HS-5 (cell line): ENCODE measurements at regions not wholly inside any gene's neighbourhood (a gene's known extent, or its start where the extent isn't known, plus 50 kb on each side); places are given as distances from the start of the nearest gene placed in this dataset.
"Not testable (repeated sequence)": the region's sequence is repeated elsewhere in the genome, so short reads cannot be mapped to it uniquely, and the experiment has no call there.

Source experiments
- DNase-seq: peaks from one replicate; pipeline ENCODE4 v3.0.0-alpha.2; 2012; ENCODE audit warnings: low read depth

- DNase-seq: no peak
Measured at GRCh38 chr3:82761858-82762257, 1000.4 kb upstream of the GBE1 start.

- DNase-seq: no peak
Measured at GRCh38 chr3:82745544-82745943, 984.1 kb upstream of the GBE1 start.

GRCh38 chr3:82743196-82743595 lies 981.8 kb upstream of the GBE1 start:
- no peak for DNase-seq

GRCh38 chr3:82741346-82741745 lies 979.9 kb upstream of the GBE1 start:
- DNase-seq: no peak

- DNase-seq: no peak
Measured at GRCh38 chr3:82739390-82739789, 977.9 kb upstream of the GBE1 start.

GRCh38 chr3:82736696-82737277 lies 975.3 kb upstream of the GBE1 start:
- DNase-seq: no peak

GRCh38 chr3:82715091-82715856 lies 953.8 kb upstream of the GBE1 start:
- no peak for DNase-seq

GRCh38 chr3:82707035-82707434 lies 945.6 kb upstream of the GBE1 start:
- DNase-seq: no peak

- DNase-seq: peak; percentile 15
Measured at GRCh38 chr3:82685761-82686160, 924.3 kb upstream of the GBE1 start.

GRCh38 chr3:82676356-82677026 lies 915.0 kb upstream of the GBE1 start:
- DNase-seq: peak; percentile 34

- no peak for DNase-seq
Measured at GRCh38 chr3:82672966-82673365, 911.5 kb upstream of the GBE1 start.

- no peak for DNase-seq
Measured at GRCh38 chr3:82671466-82671865, 910.0 kb upstream of the GBE1 start.

- no peak for DNase-seq
Measured at GRCh38 chr3:82654708-82655107, 893.3 kb upstream of the GBE1 start.

- no peak for DNase-seq
Measured at GRCh38 chr3:82643948-82644347, 882.5 kb upstream of the GBE1 start.

GRCh38 chr3:82641701-82642100 lies 880.3 kb upstream of the GBE1 start:
- DNase-seq: peak; percentile 50

- no peak for DNase-seq
Measured at GRCh38 chr3:82640254-82640653, 878.8 kb upstream of the GBE1 start.

GRCh38 chr3:82637574-82637973 lies 876.1 kb upstream of the GBE1 start:
- no peak for DNase-seq

GRCh38 chr3:82636177-82636576 lies 874.7 kb upstream of the GBE1 start:
- DNase-seq: no peak

- DNase-seq: no peak
Measured at GRCh38 chr3:82633319-82633718, 871.9 kb upstream of the GBE1 start.

GRCh38 chr3:82629937-82630336 lies 868.5 kb upstream of the GBE1 start:
- no peak for DNase-seq

- DNase-seq: no peak
Measured at GRCh38 chr3:82628385-82629014, 867.1 kb upstream of the GBE1 start.

- no peak for DNase-seq
Measured at GRCh38 chr3:82627733-82628132, 866.3 kb upstream of the GBE1 start.

GRCh38 chr3:82620744-82621143 lies 859.3 kb upstream of the GBE1 start:
- not testable (repeated sequence) for DNase-seq
